ENCODE measurements at regions not wholly inside any gene's neighbourhood (a gene's known extent, or its start where the extent isn't known, plus 50 kb on each side); places are given as distances from the start of the nearest gene placed in this dataset.

- in situ Hi-C loops (cut with HindIII; ENCODE audit: low sequenced_read_pairs) = no loop called here
- DNase-seq (ENCODE audit: low read depth) = peak; percentile 89
- no peak overlapping the region for H3K4me3 ChIP-seq (ENCODE audit: low read depth, low read length)
- TF ChIP-seq, protein P1, sequence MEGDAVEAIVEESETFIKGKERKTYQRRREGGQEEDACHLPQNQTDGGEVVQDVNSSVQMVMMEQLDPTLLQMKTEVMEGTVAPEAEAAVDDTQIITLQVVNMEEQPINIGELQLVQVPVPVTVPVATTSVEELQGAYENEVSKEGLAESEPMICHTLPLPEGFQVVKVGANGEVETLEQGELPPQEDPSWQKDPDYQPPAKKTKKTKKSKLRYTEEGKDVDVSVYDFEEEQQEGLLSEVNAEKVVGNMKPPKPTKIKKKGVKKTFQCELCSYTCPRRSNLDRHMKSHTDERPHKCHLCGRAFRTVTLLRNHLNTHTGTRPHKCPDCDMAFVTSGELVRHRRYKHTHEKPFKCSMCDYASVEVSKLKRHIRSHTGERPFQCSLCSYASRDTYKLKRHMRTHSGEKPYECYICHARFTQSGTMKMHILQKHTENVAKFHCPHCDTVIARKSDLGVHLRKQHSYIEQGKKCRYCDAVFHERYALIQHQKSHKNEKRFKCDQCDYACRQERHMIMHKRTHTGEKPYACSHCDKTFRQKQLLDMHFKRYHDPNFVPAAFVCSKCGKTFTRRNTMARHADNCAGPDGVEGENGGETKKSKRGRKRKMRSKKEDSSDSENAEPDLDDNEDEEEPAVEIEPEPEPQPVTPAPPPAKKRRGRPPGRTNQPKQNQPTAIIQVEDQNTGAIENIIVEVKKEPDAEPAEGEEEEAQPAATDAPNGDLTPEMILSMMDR (IDR thresholded peaks at IDR 0.05; ENCODE audit: low read depth, low read length, missing control alignments) = no peak
These were observed 157.3 kb downstream of the WNT5A start for GRCh38 chr3:55329849-55330248.

DNA sequence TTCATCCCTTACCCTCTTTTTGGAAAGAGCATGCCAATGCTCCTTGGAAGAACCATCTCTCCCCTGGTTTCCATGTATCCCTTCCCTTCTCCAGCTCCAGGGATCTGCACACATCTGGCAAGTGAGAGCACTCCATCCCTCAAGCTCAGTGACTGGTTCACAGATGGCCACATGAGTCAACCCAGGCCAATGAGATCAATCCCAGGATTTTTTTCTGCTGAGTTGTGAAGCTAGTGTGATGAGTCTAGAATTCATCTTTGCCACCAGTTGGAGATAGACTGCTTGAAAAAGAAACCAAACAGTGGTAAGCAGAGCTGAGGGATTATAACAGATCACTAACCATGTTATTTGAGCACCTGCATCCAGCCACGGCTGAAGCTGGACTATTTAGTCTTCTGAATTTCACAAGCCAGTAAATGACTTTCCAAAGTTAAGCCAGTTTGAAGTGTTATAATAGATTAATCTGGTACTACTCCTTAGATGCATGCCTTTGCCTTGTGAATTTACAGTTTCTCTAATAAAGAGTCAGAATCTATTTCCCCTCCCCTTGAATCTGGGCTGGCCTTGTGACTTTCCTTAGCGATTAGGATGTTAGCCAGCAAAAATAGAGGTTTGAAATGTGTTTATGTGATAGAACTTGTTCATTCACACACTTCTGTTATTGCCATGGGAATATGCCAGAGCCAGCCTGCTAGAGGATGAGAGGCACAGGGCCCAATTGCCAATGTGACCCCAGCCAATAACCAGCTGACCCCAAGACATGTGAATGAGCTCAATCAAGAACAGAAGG lies 159.8 kb downstream of the WNT5A start:
- in situ Hi-C loops (cut with HindIII; ENCODE audit: low sequenced_read_pairs) = no loop called here
- no peak overlapping the region for H3K4me3 ChIP-seq (ENCODE audit: low read depth, low read length)

DNA sequence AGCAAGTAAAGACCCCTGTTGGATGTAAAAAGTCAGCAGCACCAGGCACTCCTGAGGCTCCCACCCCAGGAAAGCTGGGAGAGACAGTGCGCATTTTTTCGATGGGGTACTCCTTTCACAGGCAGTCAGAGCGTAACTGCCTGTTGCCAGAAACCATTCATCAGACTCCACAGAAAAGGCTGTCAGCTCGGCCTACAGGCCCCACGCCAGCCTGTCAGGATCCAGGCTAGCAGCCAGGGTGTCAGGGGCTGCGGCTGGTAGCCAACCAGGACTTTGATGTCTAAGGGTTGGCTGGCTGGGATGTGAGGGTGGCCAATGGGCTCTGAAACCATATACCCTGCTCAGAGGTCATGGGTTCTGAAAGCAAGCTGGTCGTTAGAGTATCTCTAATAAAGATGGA lies 164.5 kb downstream of the WNT5A start:
- in situ Hi-C loops (cut with HindIII; ENCODE audit: low sequenced_read_pairs) = no loop called here
- no peak overlapping the region for H3K4me3 ChIP-seq (ENCODE audit: low read depth, low read length)
- DNase-seq (ENCODE audit: low read depth) = no peak
- TF ChIP-seq, protein P1 (IDR thresholded peaks at IDR 0.05; ENCODE audit: low read depth, low read length, missing control alignments) = no peak

More for the DNA sequence above, 159.8 kb downstream of the WNT5A start:
- peak; percentile 26 for DNase-seq (ENCODE audit: low read depth)
- TF ChIP-seq, protein P1 (IDR thresholded peaks at IDR 0.05; ENCODE audit: low read depth, low read length, missing control alignments) = peak; percentile 3

DNA sequence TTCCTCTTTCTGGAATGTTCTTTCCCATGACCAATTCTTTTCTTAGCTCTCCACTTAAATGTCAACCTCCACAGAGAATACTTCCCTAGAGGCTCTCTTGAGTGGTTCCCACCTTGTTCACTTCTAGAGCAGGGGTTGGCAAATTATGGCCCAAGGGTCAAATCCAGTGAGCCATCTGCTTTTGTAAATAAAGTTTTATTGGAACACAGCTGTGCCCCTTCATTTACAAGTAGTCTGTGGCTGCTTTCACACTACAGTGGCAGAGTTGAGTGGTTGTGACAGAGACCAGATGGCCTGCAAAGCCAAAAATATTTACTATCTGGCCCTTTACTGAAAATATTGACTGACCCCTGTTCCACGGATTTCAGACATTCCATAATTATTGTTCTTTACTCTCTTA lies 166.2 kb downstream of the WNT5A start:
- TF ChIP-seq, protein P1 (IDR thresholded peaks at IDR 0.05; ENCODE audit: low read depth, low read length, missing control alignments) = no peak
- in situ Hi-C loops (cut with HindIII; ENCODE audit: low sequenced_read_pairs) = no loop called here
- H3K4me3 ChIP-seq (ENCODE audit: low read depth, low read length) = no peak overlapping the region
- no peak for DNase-seq (ENCODE audit: low read depth)

GRCh38 chr3:55315396-55315795 lies 171.7 kb downstream of the WNT5A start:
- no peak for DNase-seq (ENCODE audit: low read depth)
- in situ Hi-C loops (cut with HindIII; ENCODE audit: low sequenced_read_pairs) = no loop called here
- TF ChIP-seq, protein P1 (IDR thresholded peaks at IDR 0.05; ENCODE audit: low read depth, low read length, missing control alignments) = no peak
- no peak overlapping the region for H3K4me3 ChIP-seq (ENCODE audit: low read depth, low read length)

DNA sequence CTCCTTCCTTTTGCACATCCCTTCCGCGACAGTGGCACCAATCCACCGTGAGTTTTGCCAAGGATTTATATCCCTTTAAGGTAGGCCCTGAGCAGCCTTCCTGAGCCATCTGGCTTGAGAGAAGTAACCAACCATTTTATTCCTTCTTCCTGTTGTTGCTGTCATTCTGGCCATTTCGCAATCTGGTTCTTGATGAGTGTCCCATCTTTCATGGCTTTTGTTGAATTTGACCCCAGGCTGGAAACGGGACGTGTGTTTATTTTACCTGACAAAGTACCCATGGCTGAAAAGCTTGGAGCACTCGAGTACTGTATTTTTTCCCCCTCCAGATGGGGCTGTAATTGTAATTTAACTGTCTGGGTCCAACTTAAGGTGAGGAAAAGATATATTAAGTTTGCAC lies 173.4 kb downstream of the WNT5A start:
- TF ChIP-seq, protein P1 (IDR thresholded peaks at IDR 0.05; ENCODE audit: low read depth, low read length, missing control alignments) = no peak
- DNase-seq (ENCODE audit: low read depth) = no peak
- in situ Hi-C loops (cut with HindIII; ENCODE audit: low sequenced_read_pairs) = no loop called here
- no peak overlapping the region for H3K4me3 ChIP-seq (ENCODE audit: low read depth, low read length)
